GM12872 (cell line): ENCODE measurements at regions not wholly inside any gene's neighbourhood (a gene's known extent, or its start where the extent isn't known, plus 50 kb on each side); places are given as distances from the start of the nearest gene placed in this dataset.

Experiments used
- CTCF ChIP-seq: IDR thresholded peaks from 3 replicates; pipeline ENCODE4 v1.5.1; 2011; ENCODE audit warnings: low read depth, mild to moderate bottlenecking, low read length, moderate library complexity; ENCODE audit not compliant: insufficient read depth

- TF ChIP-seq CTCF: no peak
These were observed 82.3 kb upstream of the LINGO1 start for GRCh38 chr15:77715051-77715450.

DNA sequence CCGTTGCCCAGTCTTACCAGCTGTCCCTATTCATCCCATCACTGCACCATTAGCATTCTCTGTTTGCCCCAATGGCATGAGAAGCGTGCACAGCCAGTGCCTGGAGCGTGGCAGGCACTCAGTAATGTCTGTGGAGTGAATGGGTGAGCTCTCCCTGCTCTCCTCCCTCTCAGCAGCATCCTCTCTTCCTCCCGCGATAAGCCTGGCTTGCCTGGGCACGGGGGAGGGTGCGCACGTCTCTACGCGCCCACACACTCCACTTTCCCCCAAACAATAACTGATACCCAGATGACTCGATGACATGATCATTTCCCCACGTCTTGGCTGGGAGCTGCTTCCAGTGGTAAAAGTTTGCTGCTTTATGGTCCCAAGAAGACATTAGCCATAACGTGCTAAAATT lies 81.8 kb upstream of the LINGO1 start:
- TF ChIP-seq CTCF: no peak

DNA sequence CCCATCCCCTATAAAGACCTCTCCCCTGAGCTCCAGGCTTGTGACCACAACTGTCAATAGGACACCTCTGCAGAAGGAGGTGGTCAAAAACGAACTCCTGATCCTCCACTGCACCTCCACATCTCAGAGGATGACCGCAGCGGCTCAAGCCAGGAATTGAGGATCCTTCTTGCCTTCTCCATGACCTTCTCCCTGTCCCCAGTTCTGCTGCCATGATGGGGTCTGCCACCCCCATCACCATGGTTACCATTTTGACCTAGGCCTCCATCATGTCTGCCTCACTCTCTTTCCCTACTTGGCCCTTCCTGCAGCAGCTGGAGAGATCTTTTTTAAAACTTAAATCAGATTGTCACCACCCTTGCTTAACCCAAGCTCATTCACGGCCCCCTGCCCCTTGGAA lies 81.3 kb upstream of the LINGO1 start:
- TF ChIP-seq CTCF: no peak

DNA sequence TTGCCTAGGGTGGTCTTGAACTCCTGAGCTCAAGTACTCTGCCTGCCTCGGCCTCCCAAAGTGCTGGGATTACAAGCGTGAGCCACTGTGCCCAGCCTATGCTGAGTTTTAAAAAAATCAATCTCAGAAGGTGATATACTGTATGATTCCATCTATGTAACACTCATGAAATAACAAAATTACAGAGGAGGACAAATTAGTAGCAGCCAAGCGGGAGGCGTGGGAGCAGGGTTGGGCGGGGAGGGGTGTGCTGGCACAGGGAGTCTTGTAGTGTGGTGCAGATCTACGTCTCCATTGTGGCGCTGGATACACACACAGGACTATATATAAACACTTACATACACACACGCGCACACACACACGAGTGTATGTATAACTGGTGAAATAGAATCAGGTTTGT lies 80.6 kb upstream of the LINGO1 start:
- TF ChIP-seq CTCF: no peak

DNA sequence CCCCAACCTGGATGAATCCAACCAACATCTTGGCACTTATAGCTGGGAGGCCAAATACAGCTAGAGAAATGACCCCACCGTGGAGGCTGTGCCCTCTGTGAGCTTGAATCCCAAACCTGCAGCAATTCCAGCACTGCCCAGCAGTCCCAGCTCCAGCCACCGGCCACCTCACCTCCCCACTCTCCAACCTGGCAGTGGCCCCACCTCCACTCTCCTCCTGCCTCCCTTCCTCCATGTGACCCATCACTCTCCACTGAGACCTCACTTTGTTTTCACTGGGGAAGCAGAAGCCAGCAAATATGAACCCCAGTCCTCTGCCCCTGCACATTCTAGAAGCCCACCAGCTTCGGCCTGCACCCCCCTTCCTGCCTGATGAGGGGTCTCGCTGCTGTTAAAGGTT lies 79.7 kb upstream of the LINGO1 start:
- TF ChIP-seq CTCF: no peak

DNA sequence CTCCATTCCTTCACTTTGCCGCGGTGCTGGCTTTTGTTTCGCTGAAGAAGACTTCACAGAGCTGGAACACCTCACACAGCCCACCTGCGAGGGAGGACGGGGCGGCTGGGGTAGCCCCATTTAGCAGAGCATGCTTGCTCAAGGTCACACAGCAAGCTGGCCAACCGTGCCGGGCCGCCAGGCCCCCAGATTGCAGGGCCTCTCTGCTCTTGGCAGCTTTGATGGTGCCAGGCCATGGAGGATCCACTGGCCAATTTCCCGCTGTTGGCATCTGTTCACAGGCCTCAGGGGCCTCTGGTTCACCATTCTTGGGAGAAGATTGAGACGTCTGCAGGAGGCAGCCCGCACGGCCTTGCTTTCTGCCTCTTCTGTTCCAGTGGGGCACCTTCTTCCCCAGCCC lies 77.9 kb upstream of the LINGO1 start:
- TF ChIP-seq CTCF: no peak

DNA sequence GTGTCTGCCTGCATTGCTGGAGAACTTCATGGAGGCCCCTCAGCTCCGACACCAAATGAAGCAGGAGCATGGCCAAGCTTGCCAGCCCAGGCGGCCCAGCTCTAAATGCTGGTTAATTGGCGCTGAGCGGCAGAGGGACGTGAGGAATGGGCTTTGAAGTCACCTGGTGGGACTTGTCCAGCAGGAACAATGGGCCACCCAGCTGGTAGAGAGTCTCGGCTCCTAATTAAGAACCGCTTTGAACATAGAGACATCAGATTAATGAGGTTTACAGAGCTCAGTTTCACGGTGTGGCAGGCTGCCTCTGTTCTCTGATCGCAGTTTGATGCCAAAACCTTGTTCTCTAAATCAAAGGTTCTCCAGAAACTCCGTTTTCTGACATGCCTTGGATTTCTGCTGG lies 77.5 kb upstream of the LINGO1 start:
- TF ChIP-seq CTCF: no peak
